Body of pancreas (tissue), 4 donors: ENCODE measurements at regions not wholly inside any gene's neighbourhood (a gene's known extent, or its start where the extent isn't known, plus 50 kb on each side); places are given as distances from the start of the nearest gene placed in this dataset.
A peak's percentile ranks its signal among the peaks of the same experiment; 100 is the strongest.
"Not testable (repeated sequence)": the region's sequence is repeated elsewhere in the genome, so short reads cannot be mapped to it uniquely, and the experiment has no call there.

Experiments used
- ATAC-seq: fragments of 150-250 bp; one replicate; pipeline ENCODE4 v1.9.1; 2016
- DNase-seq, 4 donors: peaks; one replicate each; pipeline ENCODE4 v3.0.0-alpha.2; 2019
- H3K27ac ChIP-seq, 4 donors: fragments of 200-600 bp; sonication (generic); 1 replicate in 3 of 4; 2 replicates in 1 of 4; pipeline versions ENCODE4 v1.5.1 to v1.6.1; 2016 to 2019; ENCODE audit warnings: mild to moderate bottlenecking in 1 of 4, mixed read lengths in 1 of 4, moderate library complexity in 1 of 4
- H3K27me3 ChIP-seq, 2 donors: fragments of 200-600 bp; sonication (generic); one replicate each; pipeline ENCODE4 v1.6.0; 2016; ENCODE audit warnings: mild to moderate bottlenecking in 1 of 2
- H3K36me3 ChIP-seq, 2 donors: fragments of 200-600 bp; sonication (generic); replicated peaks in 1 of 2; 2 replicates each; pipeline ENCODE4 v1.5.1; 2016; ENCODE audit warnings: low read depth in 2 of 2; ENCODE audit not compliant: insufficient read depth in 1 of 2
- H3K4me1 ChIP-seq: fragments of 200-600 bp; sonication (generic); one replicate; pipeline ENCODE4 v1.6.0; 2016
- H3K4me3 ChIP-seq, 2 donors: fragments of 200-600 bp; sonication (generic); 1 replicate in 1 of 2; 2 replicates in 1 of 2; pipeline ENCODE4 v1.5.1; 2016 to 2019
- H3K9me3 ChIP-seq, 3 donors: fragments of 200-600 bp; sonication (generic); 1 replicate in 2 of 3; 2 replicates in 1 of 3; pipeline ENCODE4 v1.5.1; 2016
- POLR2A ChIP-seq, 3 donors: fragments of 450-650 bp; IDR thresholded peaks; one replicate each; pipeline ENCODE4 v1.6.1; 2016; ENCODE audit warnings: antibody characterized with exemption in 3 of 3, mild to moderate bottlenecking in 2 of 3
- WGBS, 2 donors: methylation state at CpG; one replicate each; pipeline ENCODE4 v1.1.5; 2017; 5-methylcytosine and 5-hydroxymethylcytosine counted together
- intact Hi-C: fragments of 100-400 bp; cut with DNase I; formaldehyde crosslinking; loops from one replicate; pipeline ENCODE4 v1.15.1; 2023
- TF ChIP-seq, protein P1 (sequence below), 7 experiments: fragments of 450-650 bp in 4 of 7; fragments of 200-600 bp in 3 of 7; sonication (generic) in 3 of 7; IDR thresholded peaks; one replicate each; pipeline ENCODE4 v1.5.1; 2016 to 2019; ENCODE audit warnings: antibody characterized with exemption in 7 of 7

DNA sequence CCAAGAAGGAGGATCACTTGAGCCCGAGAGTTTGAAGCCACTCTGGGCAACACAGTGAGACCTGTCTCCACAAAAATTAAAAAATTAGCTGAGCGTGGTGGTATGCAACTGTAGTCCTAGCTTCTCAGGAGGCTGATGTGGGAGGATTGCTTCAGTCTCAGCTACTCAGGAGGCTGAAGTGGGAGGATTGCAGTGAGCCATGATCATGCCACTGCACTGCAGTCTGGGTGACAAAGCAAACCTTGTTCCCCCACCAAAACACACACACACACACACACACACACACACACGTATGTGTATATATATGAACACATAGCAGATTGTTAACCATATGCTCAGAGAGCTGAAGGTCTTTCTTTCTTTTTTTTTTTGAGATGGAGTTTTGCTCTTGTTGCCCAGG, 157.5 kb upstream of the MAST4 start:
- TF ChIP-seq, protein P1, sequence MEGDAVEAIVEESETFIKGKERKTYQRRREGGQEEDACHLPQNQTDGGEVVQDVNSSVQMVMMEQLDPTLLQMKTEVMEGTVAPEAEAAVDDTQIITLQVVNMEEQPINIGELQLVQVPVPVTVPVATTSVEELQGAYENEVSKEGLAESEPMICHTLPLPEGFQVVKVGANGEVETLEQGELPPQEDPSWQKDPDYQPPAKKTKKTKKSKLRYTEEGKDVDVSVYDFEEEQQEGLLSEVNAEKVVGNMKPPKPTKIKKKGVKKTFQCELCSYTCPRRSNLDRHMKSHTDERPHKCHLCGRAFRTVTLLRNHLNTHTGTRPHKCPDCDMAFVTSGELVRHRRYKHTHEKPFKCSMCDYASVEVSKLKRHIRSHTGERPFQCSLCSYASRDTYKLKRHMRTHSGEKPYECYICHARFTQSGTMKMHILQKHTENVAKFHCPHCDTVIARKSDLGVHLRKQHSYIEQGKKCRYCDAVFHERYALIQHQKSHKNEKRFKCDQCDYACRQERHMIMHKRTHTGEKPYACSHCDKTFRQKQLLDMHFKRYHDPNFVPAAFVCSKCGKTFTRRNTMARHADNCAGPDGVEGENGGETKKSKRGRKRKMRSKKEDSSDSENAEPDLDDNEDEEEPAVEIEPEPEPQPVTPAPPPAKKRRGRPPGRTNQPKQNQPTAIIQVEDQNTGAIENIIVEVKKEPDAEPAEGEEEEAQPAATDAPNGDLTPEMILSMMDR (IDR thresholded peaks at IDR 0.05), result no peak
- TF ChIP-seq POLR2A (IDR thresholded peaks at IDR 0.05), result no peak
- intact Hi-C loops, result no loop called here
- no peak for DNase-seq
- Histone ChIP-seq H3K9me3 (no peaks in the 10 kb centered on the region), H3K36me3 (no peaks in the 10 kb centered on the region), H3K4me1 (no peaks in the 10 kb centered on the region), H3K4me3 (no peak overlapping the region), H3K27me3 (no peaks in the 10 kb centered on the region), H3K27ac (no peak overlapping the region)
- WGBS, 2 donors, result 80 to 87% methylated on average over 3 of the region's 3 CpGs
- ATAC-seq, result no peak

GRCh38 chr5:66440202-66440680, 156.0 kb upstream of the MAST4 start:
- WGBS, 2 donors, result 58 to 61% methylated on average over 5 of the region's 5 CpGs
- ATAC-seq, result no peak
- no peaks in the 10 kb centered on the region for H3K27me3 ChIP-seq
- intact Hi-C loops, result no loop called here
- H3K9me3 ChIP-seq, result no peaks in the 10 kb centered on the region
- H3K4me1 ChIP-seq, result no peaks in the 10 kb centered on the region
- peak in 1 of 4 donors; percentile 17 for DNase-seq
- TF ChIP-seq POLR2A (IDR thresholded peaks at IDR 0.05), result no peak
- TF ChIP-seq, protein P1 (IDR thresholded peaks at IDR 0.05), result no peak
- no peak overlapping the region for H3K4me3 ChIP-seq
- no peaks in the 10 kb centered on the region for H3K36me3 ChIP-seq
- H3K27ac ChIP-seq, result no peak overlapping the region

- WGBS, 2 donors, result 81 to 85% methylated on average over 1 of the region's 1 CpG
- intact Hi-C loops, result no loop called here
- TF ChIP-seq POLR2A (IDR thresholded peaks at IDR 0.05), result no peak
- TF ChIP-seq, protein P1 (IDR thresholded peaks at IDR 0.05), result no peak
Measured at GRCh38 chr5:66441351-66441750, 154.8 kb upstream of the MAST4 start.

DNA sequence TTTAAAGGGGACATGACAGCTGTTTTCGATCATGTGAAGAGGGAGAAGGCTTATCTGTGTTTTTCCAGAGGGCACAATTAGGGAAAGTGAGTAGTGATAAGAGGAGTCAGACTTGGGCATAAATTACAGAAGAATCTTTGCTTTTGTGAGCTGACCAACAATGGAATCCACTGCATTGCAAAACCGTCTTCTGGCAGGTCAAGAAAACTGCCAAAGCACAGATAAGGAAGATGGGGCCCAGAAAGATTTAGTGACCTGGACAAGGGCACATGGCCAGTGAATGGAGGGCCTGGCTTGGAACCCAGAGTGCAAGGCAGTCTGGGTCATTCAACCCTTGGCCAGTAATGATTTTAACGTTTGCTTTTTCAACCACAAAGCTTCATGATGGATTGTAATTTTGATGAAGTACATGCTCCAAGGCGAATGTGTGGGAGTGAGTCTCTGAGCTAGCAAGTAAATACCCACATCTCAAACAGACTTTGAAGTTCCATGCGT, 153.2 kb upstream of the MAST4 start:
- 51 to 52% methylated on average over 5 of the region's 5 CpGs for WGBS, 2 donors
- ATAC-seq, result peak; percentile 30
- Histone ChIP-seq H3K9me3 (no peaks in the 10 kb centered on the region), H3K4me3 (no peak overlapping the region), H3K27ac (no peak overlapping the region), H3K27me3 (no peaks in the 10 kb centered on the region), H3K4me1 (no peaks in the 10 kb centered on the region), H3K36me3 (no peaks in the 10 kb centered on the region)
- no peak for TF ChIP-seq POLR2A (IDR thresholded peaks at IDR 0.05)
- TF ChIP-seq, protein P1 (IDR thresholded peaks at IDR 0.05), result no peak
- intact Hi-C loops, result no loop called here
- DNase-seq, result peak in 1 of 4 donors; percentile 34

More at GRCh38 chr5:66441351-66441750, 154.8 kb upstream of the MAST4 start:
- Histone ChIP-seq H3K27ac (no peak overlapping the region), H3K27me3 (no peaks in the 10 kb centered on the region), H3K4me3 (no peak overlapping the region), H3K4me1 (no peaks in the 10 kb centered on the region), H3K9me3 (no peaks in the 10 kb centered on the region), H3K36me3 (no peaks in the 10 kb centered on the region)
- no peak for ATAC-seq
- DNase-seq, result no peak

DNA sequence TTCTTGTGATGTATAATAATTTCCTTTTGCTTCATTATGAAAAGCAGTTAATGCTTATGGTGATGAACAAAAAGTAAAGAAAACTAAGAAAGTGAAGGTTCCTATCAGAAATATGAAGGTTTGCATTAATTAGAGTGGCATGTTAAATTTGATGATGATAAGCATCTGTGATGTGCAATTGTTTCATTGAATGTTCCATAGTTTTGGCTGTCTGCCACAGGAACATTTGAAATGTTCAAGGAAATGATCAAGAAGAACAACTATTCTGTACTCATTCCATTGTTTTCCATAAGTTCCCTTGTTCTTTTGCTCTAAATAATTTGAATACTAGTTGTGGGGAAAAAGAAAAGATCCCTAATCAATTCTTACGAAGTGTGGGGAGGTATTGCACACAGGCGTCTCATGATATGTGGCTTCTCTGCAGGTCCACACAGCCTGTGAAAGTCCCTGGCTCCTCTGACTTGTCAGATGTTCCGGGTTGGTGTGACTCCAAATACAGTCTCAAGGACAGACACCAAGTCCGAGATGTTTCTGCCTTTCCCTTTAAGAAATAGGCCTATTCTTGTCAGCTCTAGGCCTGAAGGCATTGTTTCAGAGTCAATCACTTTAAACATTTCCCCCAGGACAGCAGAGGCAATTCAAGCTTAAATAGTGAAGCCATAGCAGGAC, 152.6 kb upstream of the MAST4 start:
- Histone ChIP-seq H3K4me3 (no peak overlapping the region), H3K9me3 (no peaks in the 10 kb centered on the region), H3K4me1 (no peaks in the 10 kb centered on the region), H3K36me3 (no peaks in the 10 kb centered on the region), H3K27ac (no peak overlapping the region), H3K27me3 (no peaks in the 10 kb centered on the region)
- WGBS, 2 donors, result 56 to 66% methylated on average over 4 of the region's 4 CpGs
- TF ChIP-seq, protein P1 (IDR thresholded peaks at IDR 0.05), result no peak
- no peak for TF ChIP-seq POLR2A (IDR thresholded peaks at IDR 0.05)
- DNase-seq (no peak), ATAC-seq (no peak)
- intact Hi-C loops, result no loop called here

- H3K9me3 ChIP-seq, H3K27me3 ChIP-seq, H3K27ac ChIP-seq, H3K4me3 ChIP-seq, intact Hi-C loops, H3K4me1 ChIP-seq, H3K36me3 ChIP-seq, ATAC-seq, DNase-seq: not testable (repeated sequence)
- WGBS, 2 donors, result 94 to 100% methylated on average over 1 of the region's 1 CpG
Measured at GRCh38 chr5:66448070-66448469, 148.1 kb upstream of the MAST4 start.
